Stimulated activated naive B cell treated with anti-CD40 and anti-IgM and Interleukin-4, amounts not matched to agents 10 μg/mL and 1 μg/mL and 100 μg/mL, for 72 hours (primary cell): ENCODE measurements at regions not wholly inside any gene's neighbourhood (a gene's known extent, or its start where the extent isn't known, plus 50 kb on each side); places are given as distances from the start of the nearest gene placed in this dataset.

ENCODE experiments used
- ATAC-seq, 2 donors: fragments of 150-1000 bp; cut with Tn5 transposase; replicated peaks; 2 replicates each; pipeline ENCODE4 v1.10.0; 2021; ENCODE audit warnings: moderate library complexity in 1 of 2
- DNase-seq: peaks from one replicate; pipeline ENCODE4 v3.0.0; 2021
- H3K27ac Mint-ChIP-seq: one replicate; pipeline ENCODE4 v1.8.0; 2022; ENCODE audit warnings: mild to moderate bottlenecking, mixed read lengths
- H3K27me3 Mint-ChIP-seq, 2 donors: one replicate each; pipeline ENCODE4 v1.8.0; 2022; ENCODE audit warnings: mixed read lengths in 2 of 2
- H3K36me3 Mint-ChIP-seq, 2 donors: one replicate each; pipeline ENCODE4 v1.8.0; 2022; ENCODE audit warnings: mixed read lengths in 2 of 2, mild to moderate bottlenecking in 1 of 2
- H3K4me1 Mint-ChIP-seq, 2 donors: one replicate each; pipeline ENCODE4 v1.8.0; 2022; ENCODE audit warnings: mixed read lengths in 2 of 2, mild to moderate bottlenecking in 1 of 2
- H3K4me3 Mint-ChIP-seq, 2 donors: one replicate each; pipeline ENCODE4 v1.8.0; 2022; ENCODE audit warnings: mild to moderate bottlenecking in 2 of 2, mixed read lengths in 2 of 2, moderate library complexity in 1 of 2
- H3K9me3 Mint-ChIP-seq, 2 donors: one replicate each; pipeline ENCODE4 v1.8.0; 2022; ENCODE audit warnings: mixed read lengths in 2 of 2, mild to moderate bottlenecking in 1 of 2

GRCh38 chr3:40623567-40623966 is 98.8 kb downstream of the ZNF621 start:
- Mint-ChIP-seq H3K4me1 (peaks cover 0 to 25% of the 10 kb centered on the region in 2 donors), H3K4me3 (no peak overlapping the region), H3K27ac (no peak overlapping the region), H3K27me3 (peaks cover 0 to 3% of the 10 kb centered on the region in 2 donors), H3K9me3 (peaks cover 9 to 11% of the 10 kb centered on the region in 2 donors), H3K36me3 (peaks cover 7 to 21% of the 10 kb centered on the region in 2 donors)
- ATAC-seq (peak; percentile 99 to 100), DNase-seq (peak; percentile 84)

- Mint-ChIP-seq H3K4me1 (peaks cover 0 to 25% of the 10 kb centered on the region in 2 donors), H3K36me3 (peaks cover 15 to 28% of the 10 kb centered on the region in 2 donors), H3K9me3 (peaks cover 15 to 17% of the 10 kb centered on the region in 2 donors), H3K4me3 (no peak overlapping the region), H3K27me3 (no peaks in the 10 kb centered on the region), H3K27ac (no peak overlapping the region)
- DNase-seq (no peak), ATAC-seq (no peak)
Observed at GRCh38 chr3:40624189-40624769, 99.5 kb downstream of the ZNF621 start.

- Mint-ChIP-seq H3K27me3 (no peaks in the 10 kb centered on the region), H3K27ac (no peak overlapping the region), H3K9me3 (peaks cover 20 to 27% of the 10 kb centered on the region in 2 donors), H3K4me1 (peaks cover 5 to 17% of the 10 kb centered on the region in 2 donors), H3K4me3 (no peak overlapping the region), H3K36me3 (peaks cover 41 to 54% of the 10 kb centered on the region in 2 donors)
- no peak for DNase-seq
- no peak for ATAC-seq
Observed at GRCh38 chr3:40627095-40627494, 102.3 kb downstream of the ZNF621 start.

- Mint-ChIP-seq H3K9me3 (peaks cover 26 to 35% of the 10 kb centered on the region in 2 donors), H3K4me3 (no peak overlapping the region), H3K27ac (no peak overlapping the region), H3K27me3 (no peaks in the 10 kb centered on the region), H3K4me1 (peaks cover 5 to 11% of the 10 kb centered on the region in 2 donors), H3K36me3 (peaks cover 46 to 60% of the 10 kb centered on the region in 2 donors)
- DNase-seq (no peak), ATAC-seq (no peak)
Observed at GRCh38 chr3:40628984-40629383, 104.2 kb downstream of the ZNF621 start.

GRCh38 chr3:40631341-40631995 is 106.7 kb downstream of the ZNF621 start:
- DNase-seq = no peak
- ATAC-seq = no peak
- Mint-ChIP-seq H3K27ac (no peak overlapping the region), H3K27me3 (no peaks in the 10 kb centered on the region), H3K4me1 (peaks cover 3 to 5% of the 10 kb centered on the region in 2 donors), H3K4me3 (no peak overlapping the region), H3K9me3 (peaks cover 31 to 39% of the 10 kb centered on the region in 2 donors), H3K36me3 (peaks cover 46 to 57% of the 10 kb centered on the region in 2 donors)

GRCh38 chr3:40637906-40638305 is 113.1 kb downstream of the ZNF621 start:
- ATAC-seq = no peak
- H3K4me1 Mint-ChIP-seq = peaks cover 0 to 10% of the 10 kb centered on the region in 2 donors

GRCh38 chr3:40639006-40639405 is 114.2 kb downstream of the ZNF621 start:
- H3K27ac Mint-ChIP-seq = no peak overlapping the region
- no peak overlapping the region for H3K4me3 Mint-ChIP-seq
- ATAC-seq (no peak), DNase-seq (no peak)
- H3K9me3 Mint-ChIP-seq = peaks cover 21 to 33% of the 10 kb centered on the region in 2 donors
- peaks cover 26 to 48% of the 10 kb centered on the region in 2 donors for H3K36me3 Mint-ChIP-seq
- peaks cover 2 to 10% of the 10 kb centered on the region in 2 donors for H3K4me1 Mint-ChIP-seq
- no peaks in the 10 kb centered on the region for H3K27me3 Mint-ChIP-seq

More at GRCh38 chr3:40637906-40638305, 113.1 kb downstream of the ZNF621 start:
- Mint-ChIP-seq H3K27me3 (no peaks in the 10 kb centered on the region), H3K4me3 (no peak overlapping the region), H3K9me3 (peaks cover 22 to 37% of the 10 kb centered on the region in 2 donors), H3K36me3 (peaks cover 26 to 40% of the 10 kb centered on the region in 2 donors), H3K27ac (no peak overlapping the region)
- DNase-seq = no peak

- Mint-ChIP-seq H3K27ac (no peak overlapping the region), H3K36me3 (peaks cover 26 to 49% of the 10 kb centered on the region in 2 donors), H3K9me3 (peaks cover 8 to 21% of the 10 kb centered on the region in 2 donors), H3K4me3 (no peak overlapping the region), H3K4me1 (peaks cover 5 to 10% of the 10 kb centered on the region in 2 donors), H3K27me3 (no peaks in the 10 kb centered on the region)
- DNase-seq (no peak), ATAC-seq (no peak)
Observed at GRCh38 chr3:40642812-40643211, 118.1 kb downstream of the ZNF621 start.

- ATAC-seq (no peak), DNase-seq (no peak)
- Mint-ChIP-seq H3K27ac (no peak overlapping the region), H3K27me3 (no peaks in the 10 kb centered on the region), H3K36me3 (peaks cover 7 to 27% of the 10 kb centered on the region in 2 donors), H3K9me3 (peaks cover 3 to 7% of the 10 kb centered on the region in 2 donors), H3K4me3 (no peak overlapping the region), H3K4me1 (peaks cover 7 to 10% of the 10 kb centered on the region in 2 donors)
Observed at GRCh38 chr3:40645883-40646282, 121.1 kb downstream of the ZNF621 start.

- peaks cover 0 to 3% of the 10 kb centered on the region in 2 donors for H3K4me1 Mint-ChIP-seq
- H3K27ac Mint-ChIP-seq = no peak overlapping the region
- H3K9me3 Mint-ChIP-seq = peaks cover 0 to under 1% of the 10 kb centered on the region in 2 donors
- no peak overlapping the region for H3K4me3 Mint-ChIP-seq
- H3K36me3 Mint-ChIP-seq = peaks cover under 1 to 14% of the 10 kb centered on the region in 2 donors
- no peaks in the 10 kb centered on the region for H3K27me3 Mint-ChIP-seq
- no peak for DNase-seq
- no peak for ATAC-seq
Observed at GRCh38 chr3:40649346-40649745, 124.6 kb downstream of the ZNF621 start.

- no peak for DNase-seq
- Mint-ChIP-seq H3K36me3 (peaks cover 2 to 10% of the 10 kb centered on the region in 2 donors), H3K4me1 (peaks cover 7% of the 10 kb centered on the region in 2 donors), H3K9me3 (peaks cover 0 to 2% of the 10 kb centered on the region in 2 donors), H3K27me3 (no peaks in the 10 kb centered on the region), H3K27ac (no peak overlapping the region), H3K4me3 (no peak overlapping the region)
- ATAC-seq = no peak
Observed at GRCh38 chr3:40652072-40652471, 127.3 kb downstream of the ZNF621 start.

- H3K36me3 Mint-ChIP-seq = peaks cover 10 to 15% of the 10 kb centered on the region in 2 donors
- H3K9me3 Mint-ChIP-seq = peaks cover 4 to 6% of the 10 kb centered on the region in 2 donors
- no peak overlapping the region for H3K4me3 Mint-ChIP-seq
- no peak overlapping the region for H3K27ac Mint-ChIP-seq
- no peak for ATAC-seq
- H3K27me3 Mint-ChIP-seq = no peaks in the 10 kb centered on the region
- DNase-seq = no peak
- peaks cover 7% of the 10 kb centered on the region in 2 donors for H3K4me1 Mint-ChIP-seq
Observed at GRCh38 chr3:40653001-40653400, 128.2 kb downstream of the ZNF621 start.

- H3K27ac Mint-ChIP-seq = no peak overlapping the region
- no peak for ATAC-seq
- H3K9me3 Mint-ChIP-seq = peaks cover 6 to 9% of the 10 kb centered on the region in 2 donors
- peaks cover 6 to 7% of the 10 kb centered on the region in 2 donors for H3K4me1 Mint-ChIP-seq
- peaks cover 12 to 18% of the 10 kb centered on the region in 2 donors for H3K36me3 Mint-ChIP-seq
- no peak for DNase-seq
- no peaks in the 10 kb centered on the region for H3K27me3 Mint-ChIP-seq
- no peak overlapping the region for H3K4me3 Mint-ChIP-seq
Observed at GRCh38 chr3:40653878-40654277, 129.1 kb downstream of the ZNF621 start.

GRCh38 chr3:40655551-40655950 is 130.8 kb downstream of the ZNF621 start:
- DNase-seq (no peak), ATAC-seq (no peak)
- H3K36me3 Mint-ChIP-seq = peaks cover 12 to 18% of the 10 kb centered on the region in 2 donors
- H3K4me3 Mint-ChIP-seq = no peak overlapping the region
- peaks cover 6 to 7% of the 10 kb centered on the region in 2 donors for H3K4me1 Mint-ChIP-seq
- H3K27me3 Mint-ChIP-seq = no peaks in the 10 kb centered on the region
- H3K27ac Mint-ChIP-seq = no peak overlapping the region
- peaks cover 6 to 9% of the 10 kb centered on the region in 2 donors for H3K9me3 Mint-ChIP-seq

- Mint-ChIP-seq H3K36me3 (peaks cover 12 to 15% of the 10 kb centered on the region in 2 donors), H3K9me3 (peaks cover 6 to 9% of the 10 kb centered on the region in 2 donors)
Observed at GRCh38 chr3:40657623-40658022, 132.9 kb downstream of the ZNF621 start.

More at GRCh38 chr3:40657623-40658022, 132.9 kb downstream of the ZNF621 start:
- ATAC-seq = no peak
- Mint-ChIP-seq H3K27ac (no peak overlapping the region), H3K4me1 (peaks cover 8 to 13% of the 10 kb centered on the region in 2 donors), H3K4me3 (no peak overlapping the region), H3K27me3 (no peaks in the 10 kb centered on the region)
- DNase-seq = no peak
